GM18909 (cell line): ENCODE measurements at regions not wholly inside any gene's neighbourhood (a gene's known extent, or its start where the extent isn't known, plus 50 kb on each side); places are given as distances from the start of the nearest gene placed in this dataset.
"Not testable (repeated sequence)": the region's sequence is repeated elsewhere in the genome, so short reads cannot be mapped to it uniquely, and the experiment has no call there.

Experiments used
- ATAC-seq: cut with Tn5 transposase; IDR thresholded peaks from one replicate; pipeline ENCODE4 v1.9.1; 2021; ENCODE audit warnings: mild to moderate bottlenecking; ENCODE audit not compliant: unreplicated experiment, poor library complexity

GRCh38 chr12:46578190-46578982 lies 205.8 kb upstream of the SLC38A2 start:
- no peak for ATAC-seq

GRCh38 chr12:46577063-46577776 lies 204.6 kb upstream of the SLC38A2 start:
- no peak for ATAC-seq

GRCh38 chr12:46574847-46575246 lies 202.3 kb upstream of the SLC38A2 start:
- ATAC-seq, result no peak

- no peak for ATAC-seq
Observed at GRCh38 chr12:46573347-46573658, 200.7 kb upstream of the SLC38A2 start.

- no peak for ATAC-seq
Observed at GRCh38 chr12:46572644-46573346, 200.2 kb upstream of the SLC38A2 start.

- no peak for ATAC-seq
Observed at GRCh38 chr12:46571608-46572007, 199.0 kb upstream of the SLC38A2 start.

- ATAC-seq, result no peak
Observed at GRCh38 chr12:46569826-46570439, 197.4 kb upstream of the SLC38A2 start.

- no peak for ATAC-seq
Observed at GRCh38 chr12:46567667-46568066, 195.1 kb upstream of the SLC38A2 start.

- ATAC-seq, result no peak
Observed at GRCh38 chr12:46562625-46563225, 190.2 kb upstream of the SLC38A2 start.

- not testable (repeated sequence) for ATAC-seq
Observed at GRCh38 chr12:46561769-46562624, 189.4 kb upstream of the SLC38A2 start.

- ATAC-seq, result no peak
Observed at GRCh38 chr12:46560874-46561273, 188.3 kb upstream of the SLC38A2 start.

- ATAC-seq, result no peak
Observed at GRCh38 chr12:46560089-46560488, 187.5 kb upstream of the SLC38A2 start.

GRCh38 chr12:46559311-46559710 lies 186.7 kb upstream of the SLC38A2 start:
- no peak for ATAC-seq

- ATAC-seq, result no peak
Observed at GRCh38 chr12:46558677-46559076, 186.1 kb upstream of the SLC38A2 start.

GRCh38 chr12:46557539-46558373 lies 185.2 kb upstream of the SLC38A2 start:
- no peak for ATAC-seq

GRCh38 chr12:46556819-46557524 lies 184.4 kb upstream of the SLC38A2 start:
- no peak for ATAC-seq

- no peak for ATAC-seq
Observed at GRCh38 chr12:46556105-46556559, 183.6 kb upstream of the SLC38A2 start.

- ATAC-seq, result no peak
Observed at GRCh38 chr12:46555406-46555852, 182.9 kb upstream of the SLC38A2 start.
